IPS-18c (cell line): ENCODE measurements at regions not wholly inside any gene's neighbourhood (a gene's known extent, or its start where the extent isn't known, plus 50 kb on each side); places are given as distances from the start of the nearest gene placed in this dataset.
"Not testable (repeated sequence)": the region's sequence is repeated elsewhere in the genome, so short reads cannot be mapped to it uniquely, and the experiment has no call there.

ENCODE experiments used
- H3K4me3 ChIP-seq: 2 replicates; pipeline ENCODE4 v1.7.0; 2013; ENCODE audit warnings: low read depth, mild to moderate bottlenecking, low read length, moderate library complexity; ENCODE audit not compliant: insufficient read depth
- H3K9me3 ChIP-seq: one replicate; pipeline ENCODE4 v1.6.1; 2013; ENCODE audit warnings: mild to moderate bottlenecking, low read length, moderate library complexity; ENCODE audit not compliant: control insufficient read depth, insufficient read depth

DNA sequence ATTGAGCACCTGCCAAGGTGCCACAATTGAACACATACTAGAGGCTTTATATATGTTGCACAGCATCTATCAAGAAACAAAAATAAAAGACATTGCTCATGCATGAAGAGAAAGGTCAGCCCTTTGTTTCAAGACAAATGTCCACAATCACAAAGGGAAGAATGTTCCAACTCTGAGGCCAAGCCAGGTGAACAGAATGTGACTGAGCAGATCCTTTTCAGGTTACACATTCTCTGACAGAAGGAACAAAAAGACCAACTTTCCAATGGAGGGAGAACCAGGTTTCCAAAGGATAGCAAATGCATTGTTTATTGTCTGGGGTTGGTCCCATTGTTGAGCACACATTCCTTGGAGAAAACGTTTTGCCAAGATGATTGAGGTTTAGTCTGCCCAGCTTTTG, 50.2 kb upstream of the FAM174B start:
- no peaks in the 10 kb centered on the region for H3K9me3 ChIP-seq
- H3K4me3 ChIP-seq = no peak overlapping the region

DNA sequence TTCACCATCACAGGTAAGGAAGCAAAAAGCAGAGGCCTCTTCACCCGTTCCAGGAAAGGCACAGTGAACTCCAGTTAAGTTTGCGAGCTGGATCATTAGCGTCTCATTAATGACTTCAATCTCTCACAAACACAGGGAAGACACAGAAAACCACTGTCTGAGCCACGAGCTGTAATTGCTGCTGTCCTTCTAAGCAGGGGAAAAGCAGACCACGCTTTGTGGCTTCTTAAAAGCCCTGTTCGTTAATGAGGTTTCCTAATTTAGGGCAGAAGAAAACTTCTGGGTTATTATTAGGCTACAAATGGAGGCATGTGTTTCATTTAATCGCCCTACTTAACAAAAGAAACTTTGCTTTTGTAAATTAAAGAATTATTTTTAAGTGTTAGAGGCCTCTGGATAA, 50.6 kb upstream of the FAM174B start:
- no peaks in the 10 kb centered on the region for H3K9me3 ChIP-seq
- no peak overlapping the region for H3K4me3 ChIP-seq

DNA sequence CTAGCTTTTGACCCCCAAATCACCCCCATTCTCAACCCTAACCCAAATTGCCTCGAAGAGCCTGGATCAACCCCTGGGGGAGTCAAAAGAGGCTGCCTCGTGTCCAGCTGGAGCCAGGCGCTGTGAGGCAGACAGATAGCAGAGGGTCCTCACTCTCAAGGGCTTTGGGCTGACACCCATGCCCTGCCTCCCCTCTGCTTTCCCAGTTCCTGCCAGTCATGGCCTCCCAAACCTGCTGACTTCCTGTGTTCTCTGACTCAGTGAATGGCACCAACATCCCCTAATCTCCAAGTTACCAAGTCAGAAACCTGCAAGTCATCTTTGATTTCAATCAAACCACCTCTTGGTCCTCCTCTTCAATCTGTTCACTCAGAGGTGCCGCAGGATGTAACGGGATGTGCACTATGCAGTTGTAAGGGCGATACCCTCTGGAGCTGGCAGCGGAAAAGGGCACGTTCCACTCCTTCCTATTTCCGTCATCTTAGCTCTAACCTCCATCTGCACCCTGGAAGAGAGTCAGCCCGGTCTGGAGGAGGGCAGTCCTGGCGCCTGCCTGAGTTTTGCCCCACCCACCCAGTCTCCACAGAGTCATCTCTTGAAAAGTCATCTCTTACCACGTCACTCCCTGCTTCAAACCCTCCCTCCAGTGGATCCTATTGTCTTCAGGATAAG, 52.4 kb upstream of the FAM174B start:
- no peak overlapping the region for H3K4me3 ChIP-seq
- no peaks in the 10 kb centered on the region for H3K9me3 ChIP-seq

DNA sequence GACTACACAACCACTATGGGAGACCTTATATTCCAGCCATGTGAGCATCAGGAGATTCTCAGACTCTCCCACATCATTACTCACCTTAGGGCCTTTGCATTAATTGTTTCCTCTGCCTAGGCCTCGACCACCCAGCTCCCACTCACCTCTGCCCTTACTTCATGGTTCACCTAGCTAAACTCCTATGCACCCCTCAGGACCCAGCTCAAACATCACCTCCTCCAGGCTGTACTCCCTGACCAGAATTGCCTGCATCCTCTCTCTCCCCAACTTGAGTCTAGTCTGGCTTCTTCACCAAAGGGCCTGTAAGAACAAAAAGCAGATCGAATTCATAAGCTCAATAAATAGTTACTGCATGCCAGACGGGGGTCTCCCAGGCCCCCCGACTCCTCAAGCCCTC, 53.1 kb upstream of the FAM174B start:
- no peak overlapping the region for H3K4me3 ChIP-seq

DNA sequence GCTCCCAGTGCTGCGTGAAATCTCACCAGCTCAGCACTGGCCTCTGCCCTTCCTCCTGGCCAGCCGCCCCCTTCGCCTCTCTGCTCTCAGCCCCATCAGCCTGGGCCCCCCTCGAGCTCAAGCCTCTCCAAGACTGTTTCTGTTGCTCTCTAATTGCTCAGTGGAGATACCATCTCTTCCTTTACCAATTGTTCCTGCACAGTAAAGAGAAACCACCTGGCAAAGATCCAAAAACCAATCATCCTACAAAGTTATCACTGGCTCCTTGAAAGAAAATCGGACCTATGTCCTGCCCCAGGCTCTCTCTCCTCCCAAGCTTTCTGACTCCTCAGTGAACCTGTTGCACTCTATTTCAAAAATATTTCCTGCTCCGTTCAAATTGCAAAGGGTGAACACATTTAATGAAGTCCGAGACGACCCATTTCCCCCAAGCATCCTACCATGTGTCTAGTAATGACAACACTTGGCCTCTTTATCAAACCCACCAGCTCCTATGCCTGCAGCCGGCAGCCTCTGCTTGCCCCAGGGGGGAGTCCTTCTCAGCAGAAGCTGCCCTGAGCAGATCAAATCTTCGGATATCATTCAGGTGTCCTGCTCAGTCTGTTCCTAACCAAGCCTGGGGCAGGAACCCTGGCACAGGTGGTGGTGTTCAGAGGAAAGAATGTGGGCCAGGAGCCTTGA, 53.7 kb upstream of the FAM174B start:
- H3K9me3 ChIP-seq = no peaks in the 10 kb centered on the region

More for the DNA sequence above, 53.1 kb upstream of the FAM174B start:
- H3K9me3 ChIP-seq = no peaks in the 10 kb centered on the region

DNA sequence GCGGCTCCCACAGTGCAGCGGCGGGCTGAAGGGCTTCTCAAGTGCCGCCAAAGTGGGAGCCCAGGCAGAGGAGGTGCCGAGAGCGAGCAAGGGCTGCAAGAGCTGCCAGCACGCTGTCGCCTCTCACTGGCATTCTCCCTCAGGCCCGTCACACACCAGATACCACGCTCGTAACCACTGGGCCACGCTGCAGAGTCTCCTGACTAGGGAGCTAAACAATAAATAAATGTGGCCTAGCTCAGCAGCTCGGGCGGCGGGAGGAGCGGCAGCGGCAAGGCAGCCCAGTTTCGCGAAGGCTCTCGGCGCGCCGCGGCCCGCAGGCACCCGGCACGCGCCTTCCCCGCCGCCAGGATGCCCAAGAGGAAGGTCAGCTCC, 55.9 kb upstream of the FAM174B start:
- H3K9me3 ChIP-seq = no peaks in the 10 kb centered on the region
- peak overlapping the region; percentile 38; the same call in 1 of the 2 replicates for H3K4me3 ChIP-seq

More for the DNA sequence above, 53.7 kb upstream of the FAM174B start:
- no peak overlapping the region for H3K4me3 ChIP-seq

DNA sequence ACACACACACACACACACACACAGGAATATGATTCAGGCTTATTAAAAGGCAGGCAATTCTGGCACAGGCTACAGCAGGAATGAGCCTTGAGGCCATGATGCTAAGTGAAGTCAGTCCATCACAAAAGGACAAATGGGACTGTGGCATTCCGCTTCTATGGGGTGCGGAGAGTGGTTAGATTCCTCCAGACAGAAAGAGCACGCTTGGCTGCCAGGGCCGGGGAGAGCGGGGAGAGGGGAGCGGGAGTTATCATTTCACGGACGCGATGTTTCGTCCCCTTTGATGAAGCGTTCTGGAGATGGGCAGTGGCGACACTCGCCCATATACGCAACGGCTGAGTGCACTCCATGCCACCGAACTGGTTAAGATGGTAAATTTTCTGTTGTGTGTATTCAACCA, 58.5 kb upstream of the FAM174B start:
- peak overlapping the region; percentile 74 for H3K4me3 ChIP-seq

DNA sequence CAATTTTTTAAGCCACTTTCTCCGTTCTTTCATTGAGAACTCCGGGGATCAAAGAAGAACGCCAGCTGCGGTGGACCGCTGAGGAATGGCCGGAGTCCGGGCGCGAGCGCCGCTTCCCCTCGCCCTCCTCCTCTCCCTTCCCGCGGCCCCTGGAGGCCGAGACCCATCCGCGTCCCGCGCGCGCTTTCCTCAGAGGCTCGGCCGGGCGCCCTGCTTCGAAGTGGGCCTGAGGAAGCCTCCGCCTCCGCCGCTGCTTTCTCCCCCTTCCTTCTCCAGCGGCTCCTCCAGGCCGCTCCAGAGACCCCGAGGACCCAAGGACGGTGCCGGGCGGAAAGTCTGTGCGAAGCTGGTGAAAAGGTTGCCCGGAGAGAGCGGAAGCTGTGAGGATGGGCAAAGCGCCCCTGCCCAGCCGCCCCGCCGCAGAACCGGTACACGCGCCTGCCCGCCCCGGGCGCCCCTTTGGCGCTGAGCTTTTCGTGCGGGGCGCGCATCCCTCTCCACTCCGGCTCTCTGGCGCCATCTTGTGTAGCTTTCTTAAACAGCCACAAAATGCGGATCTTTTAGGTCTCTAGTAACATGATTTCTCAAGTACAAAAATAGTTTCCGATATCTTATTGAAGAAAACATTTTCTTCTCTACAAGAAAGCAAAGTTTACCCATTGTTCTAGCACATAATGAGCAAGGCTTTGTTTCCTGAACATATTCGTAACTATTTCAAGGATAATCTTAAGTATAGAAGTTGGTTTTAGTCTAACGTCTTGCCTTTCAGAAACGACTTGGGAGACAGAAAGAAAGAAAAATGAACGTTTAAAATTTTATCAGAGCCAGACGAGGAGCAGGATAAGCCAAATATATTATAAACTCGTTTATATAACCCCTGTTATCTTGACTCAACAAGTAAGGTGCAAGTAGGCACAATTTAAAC, 59.2 kb upstream of the FAM174B start:
- Histone ChIP-seq H3K9me3 (no peaks in the 10 kb centered on the region), H3K4me3 (peak overlapping the region; percentile 74)

More for the DNA sequence above, 58.5 kb upstream of the FAM174B start:
- H3K9me3 ChIP-seq = no peaks in the 10 kb centered on the region

DNA sequence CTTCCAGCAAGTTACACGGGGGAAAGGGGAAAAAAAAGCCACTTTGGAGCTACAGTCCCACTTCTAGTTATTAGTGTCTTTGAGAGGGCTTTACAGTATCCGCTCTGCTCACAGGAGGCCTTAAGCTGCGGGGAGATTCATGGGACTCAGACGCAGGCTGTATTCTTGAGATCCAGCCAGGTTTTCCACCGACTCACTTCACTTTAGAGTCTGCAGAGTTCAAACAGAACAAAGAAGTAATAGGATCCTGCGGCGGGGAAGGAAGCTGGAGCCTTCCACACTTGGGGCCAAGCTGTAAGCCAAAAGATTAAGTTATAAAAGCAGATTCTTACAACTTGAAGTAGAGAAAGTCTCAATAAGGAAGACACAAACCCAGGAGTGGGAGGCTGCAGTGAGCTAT, 60.2 kb upstream of the FAM174B start:
- Histone ChIP-seq H3K9me3 (no peaks in the 10 kb centered on the region), H3K4me3 (no peak overlapping the region)

DNA sequence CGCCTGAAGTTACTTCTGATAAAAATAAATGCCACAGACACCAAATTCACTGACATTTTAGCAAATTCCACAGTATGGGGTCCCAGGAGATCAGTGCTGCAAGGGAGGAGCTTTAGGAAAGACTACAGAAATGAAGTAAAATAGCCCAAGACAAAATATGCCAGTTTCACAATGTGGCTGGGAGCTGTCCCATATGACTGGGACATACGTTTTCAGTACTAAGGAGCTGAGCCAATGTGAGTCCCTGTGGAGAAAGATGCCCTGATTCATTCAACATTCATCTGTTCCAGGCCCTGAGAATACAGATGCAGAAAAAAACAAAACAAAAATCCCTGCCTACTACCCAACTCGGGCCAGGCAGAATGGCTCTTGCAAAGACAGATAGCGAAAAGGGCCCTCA, 63.4 kb upstream of the FAM174B start:
- Histone ChIP-seq H3K9me3 (no peaks in the 10 kb centered on the region), H3K4me3 (no peak overlapping the region)

DNA sequence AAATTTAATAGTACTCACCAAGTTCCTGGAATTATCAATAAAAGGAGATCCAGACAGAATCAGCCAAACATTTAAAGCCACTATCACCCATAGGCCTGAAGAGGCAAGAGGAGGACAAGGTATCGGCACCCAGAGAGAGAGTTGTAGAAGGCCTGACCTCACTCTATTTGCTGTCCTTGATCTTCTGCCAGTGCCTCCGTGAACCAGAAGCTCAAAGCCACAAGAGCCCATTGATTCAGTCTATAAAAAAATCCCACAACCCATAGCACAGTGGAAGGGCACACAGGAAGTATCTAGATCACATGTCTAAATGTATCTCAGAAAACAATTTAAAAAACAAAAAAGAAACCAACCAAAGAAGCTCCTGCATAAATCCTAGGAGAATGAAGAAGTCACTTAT, 68.6 kb upstream of the FAM174B start:
- Histone ChIP-seq H3K4me3 (no peak overlapping the region), H3K9me3 (no peaks in the 10 kb centered on the region)

DNA sequence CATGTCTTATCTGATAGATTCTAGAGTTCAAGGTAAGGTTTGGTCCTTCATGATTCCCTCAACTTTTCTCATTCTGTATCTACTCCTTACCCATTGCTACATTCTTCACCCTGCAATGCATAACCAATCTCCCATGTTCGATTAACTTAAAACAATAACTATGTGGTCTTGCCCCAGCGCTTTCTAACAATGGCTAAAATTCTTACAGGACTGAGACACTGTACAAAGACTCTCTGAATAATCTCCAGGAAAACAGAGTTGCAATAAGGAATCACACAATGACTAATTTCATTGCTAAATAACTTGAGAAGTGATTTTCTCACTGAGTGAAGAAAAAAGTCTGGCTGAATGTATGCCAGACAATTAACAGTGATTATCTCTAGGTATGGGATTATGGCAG, 69.6 kb upstream of the FAM174B start:
- H3K4me3 ChIP-seq = no peak overlapping the region
- no peaks in the 10 kb centered on the region for H3K9me3 ChIP-seq

DNA sequence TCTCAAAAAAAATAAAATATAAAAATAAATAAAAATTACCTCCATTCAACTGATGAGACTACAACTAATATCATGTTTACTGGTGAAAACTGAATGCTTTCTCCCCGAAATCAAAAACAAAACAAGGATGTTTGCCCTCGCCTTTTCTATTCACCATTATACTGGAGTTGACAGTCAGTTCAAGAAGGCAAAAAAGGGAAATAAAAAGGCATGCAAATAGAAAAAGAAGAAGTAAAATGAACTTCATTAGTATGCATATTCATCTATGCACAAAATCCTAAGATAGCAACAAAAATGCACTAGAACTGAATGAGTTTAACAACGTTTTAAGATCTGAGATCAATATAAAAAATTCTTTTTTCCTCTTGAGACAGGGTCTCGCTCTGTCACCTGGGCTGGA, 72.7 kb upstream of the FAM174B start:
- Histone ChIP-seq H3K4me3 (no peak overlapping the region), H3K9me3 (no peaks in the 10 kb centered on the region)

DNA sequence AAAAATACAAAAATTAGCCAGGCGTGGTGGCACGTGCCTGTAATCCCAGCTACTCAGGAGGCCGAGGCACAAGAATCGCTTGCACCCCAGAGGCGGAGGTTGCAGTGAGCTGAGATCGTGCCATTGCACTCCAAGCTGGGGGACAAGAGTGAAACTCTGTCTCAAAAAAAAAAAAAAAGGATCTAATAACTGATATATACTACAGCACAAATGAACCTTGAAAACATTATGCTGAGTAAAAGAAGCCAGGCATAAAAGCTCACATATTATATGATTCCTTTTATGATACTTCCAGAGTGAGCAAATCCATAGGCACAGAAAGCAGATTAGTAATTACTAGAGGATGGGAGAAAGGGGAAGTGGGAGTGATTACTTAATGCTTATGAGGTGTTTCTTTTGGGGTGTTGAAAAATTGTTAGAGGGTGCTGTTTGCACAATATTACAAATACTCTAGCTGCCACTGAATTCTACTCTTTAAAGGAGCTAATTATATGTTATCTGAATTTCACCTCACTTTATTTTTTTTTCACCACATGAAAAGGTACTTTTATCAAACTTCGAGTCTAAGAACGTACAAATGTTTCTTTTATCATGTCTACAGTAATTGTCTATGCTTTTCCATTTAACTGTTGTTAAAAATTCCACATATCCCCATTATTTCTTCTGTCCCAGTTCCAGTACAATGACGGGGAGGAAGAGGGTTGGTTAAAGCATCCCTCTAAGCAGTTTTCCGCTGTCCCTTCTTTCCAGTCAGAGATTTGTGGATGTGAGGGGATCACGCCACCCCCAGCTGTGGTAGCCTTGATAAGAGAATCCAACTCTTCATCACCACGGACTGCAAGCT, 77.7 kb upstream of the FAM174B start:
- Histone ChIP-seq H3K9me3 (no peaks in the 10 kb centered on the region), H3K4me3 (no peak overlapping the region; the same call in 1 of the 2 replicates)

DNA sequence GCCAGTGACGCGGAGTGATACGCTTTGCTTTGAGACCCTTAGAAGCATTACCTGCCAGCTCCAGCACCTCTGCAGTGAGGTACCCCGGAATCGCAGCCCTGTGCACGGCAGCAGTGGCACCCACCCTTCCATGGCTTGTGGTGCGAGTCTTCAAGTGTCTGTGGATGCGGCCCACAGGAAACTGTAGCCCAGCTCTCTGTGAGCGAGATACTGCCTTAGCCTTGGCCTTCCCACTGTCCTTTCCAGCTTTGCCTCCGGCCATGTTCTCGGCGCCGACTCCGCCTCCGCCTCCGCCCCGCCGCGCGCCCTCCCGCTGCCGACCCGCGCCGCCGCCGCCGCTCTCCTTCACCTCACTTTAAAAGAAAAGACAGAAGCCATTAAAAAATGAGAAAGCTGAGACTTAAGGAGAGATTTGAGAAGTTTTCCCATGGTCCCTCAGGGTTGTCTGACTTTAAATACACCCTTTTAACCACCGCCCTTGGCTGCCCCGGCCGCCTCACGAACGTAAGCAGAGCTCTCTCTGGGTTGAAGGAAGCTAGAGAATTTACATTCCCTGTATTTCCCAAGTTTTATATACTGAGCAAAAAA, 78.5 kb upstream of the FAM174B start:
- Histone ChIP-seq H3K4me3 (peak overlapping the region; percentile 36; the same call in 1 of the 2 replicates), H3K9me3 (no peaks in the 10 kb centered on the region)

DNA sequence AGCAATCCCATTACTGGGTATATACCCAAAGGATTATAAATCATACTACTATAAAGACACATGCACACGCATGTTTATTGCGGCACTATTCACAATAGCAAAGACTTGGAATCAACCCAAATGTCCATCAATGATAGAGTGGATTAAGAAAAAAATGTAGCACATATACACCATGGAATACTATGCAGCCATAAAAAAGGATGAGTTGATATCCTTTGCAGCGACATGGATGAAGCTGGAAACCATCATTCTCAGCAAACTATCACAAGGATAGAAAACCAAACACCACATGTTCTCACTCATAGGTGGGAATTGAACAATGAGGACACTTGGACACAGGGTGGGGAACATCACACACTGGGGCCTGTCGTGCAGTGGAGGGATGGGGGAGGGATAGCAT, 83.7 kb upstream of the FAM174B start:
- not testable (repeated sequence) for H3K4me3 ChIP-seq, H3K9me3 ChIP-seq

DNA sequence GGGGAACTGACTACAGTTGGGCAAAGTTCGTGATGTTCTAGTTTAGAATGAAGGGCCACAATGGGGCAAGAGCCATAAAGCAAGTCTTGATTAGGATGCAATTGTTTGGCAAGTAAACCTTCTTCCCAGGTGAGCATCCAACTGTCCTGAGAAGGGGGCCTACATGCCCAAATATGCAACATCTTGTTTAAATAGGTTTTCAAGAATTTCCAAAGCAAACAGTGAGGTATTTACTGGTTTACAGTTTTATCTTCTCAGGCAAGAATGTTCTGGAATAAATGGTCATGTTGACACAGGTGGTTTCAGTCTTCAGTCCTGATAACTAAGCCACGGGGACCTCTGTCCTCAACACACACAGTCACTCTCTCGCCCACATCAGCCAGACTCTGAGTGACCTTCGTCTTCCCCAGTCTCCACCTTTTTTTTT, 90.3 kb upstream of the FAM174B start:
- peaks cover 2% of the 10 kb centered on the region for H3K9me3 ChIP-seq
- no peak overlapping the region for H3K4me3 ChIP-seq
